HG02642 (cell line): ENCODE measurements at regions not wholly inside any gene's neighbourhood (a gene's known extent, or its start where the extent isn't known, plus 50 kb on each side); places are given as distances from the start of the nearest gene placed in this dataset.

Source experiments
- ATAC-seq: cut with Tn5 transposase; IDR thresholded peaks from one replicate; pipeline ENCODE4 v1.9.1; 2021; ENCODE audit warnings: mild to moderate bottlenecking; ENCODE audit not compliant: unreplicated experiment, poor library complexity

DNA sequence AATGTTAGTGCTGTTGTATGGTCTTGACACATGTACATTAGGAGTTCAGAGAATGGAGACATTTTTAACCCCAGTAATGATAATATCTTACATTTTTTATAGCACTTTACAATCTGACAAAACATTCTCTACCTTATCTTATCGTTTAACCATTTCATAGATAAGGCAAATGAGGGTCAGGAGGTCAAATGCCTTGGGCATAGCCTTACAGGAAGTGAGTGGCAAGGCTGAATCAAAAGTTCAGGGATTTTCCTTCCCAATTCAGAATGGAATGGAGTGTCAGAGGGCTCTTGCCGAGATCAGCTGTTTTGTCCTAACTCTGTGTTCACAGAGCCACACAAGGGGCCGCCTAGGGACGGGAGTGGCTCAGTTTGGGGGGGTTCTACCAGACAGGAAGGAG is 57.6 kb upstream of the AK4 start:
- no peak for ATAC-seq

DNA sequence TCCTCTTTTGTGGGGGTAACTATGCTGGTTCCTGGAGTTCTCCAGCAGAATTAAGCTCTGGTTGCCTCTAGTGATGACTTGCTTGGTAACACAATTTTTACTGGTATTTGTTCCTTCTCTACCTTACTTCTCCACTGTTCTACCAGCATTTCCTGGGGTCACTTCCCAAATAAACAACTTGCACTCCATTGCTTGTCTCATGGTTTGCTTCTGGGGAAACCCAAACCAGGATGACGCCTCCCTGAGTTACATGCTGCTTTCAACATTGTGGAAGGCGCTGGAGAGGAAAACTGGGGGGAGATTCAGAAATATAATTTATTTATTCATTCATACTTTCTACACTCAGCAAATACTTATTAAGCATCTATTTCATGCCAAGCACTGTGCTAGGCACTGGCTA is 55.3 kb upstream of the AK4 start:
- ATAC-seq, result no peak

DNA sequence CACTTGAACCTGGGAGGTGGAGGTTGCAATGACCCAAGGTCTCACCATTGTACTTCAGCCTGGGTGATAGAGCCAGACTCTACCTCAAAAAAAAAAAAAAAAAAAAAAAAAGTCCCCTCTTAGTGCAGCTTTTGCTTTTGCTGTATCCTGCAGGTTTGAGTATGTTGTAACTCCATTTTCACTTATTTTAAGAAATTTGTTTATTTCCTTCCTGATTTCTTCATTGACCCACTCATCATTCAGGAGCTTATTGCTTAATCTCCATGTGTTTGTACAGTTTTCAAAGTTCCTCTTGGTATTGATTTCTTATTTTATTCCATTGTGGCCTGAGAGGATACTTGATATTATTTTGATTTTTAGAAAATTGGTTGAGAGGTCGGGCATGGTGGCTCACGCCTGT is 50.9 kb upstream of the AK4 start:
- ATAC-seq, result no peak
